ENCODE measurements at regions not wholly inside any gene's neighbourhood (a gene's known extent, or its start where the extent isn't known, plus 50 kb on each side); places are given as distances from the start of the nearest gene placed in this dataset.

- TF ChIP-seq EZH2 (IDR thresholded peaks at IDR 0.05; ENCODE audit: borderline replicate concordance, low read depth, low read length, severe bottlenecking): no peak
- TF ChIP-seq CTCF (IDR thresholded peaks at IDR 0.05; ENCODE audit: borderline replicate concordance, extremely low read depth, low read length, poor library complexity, severe bottlenecking): no peak
Measured at GRCh38 chr3:102885289-102885688, 450.5 kb downstream of the ZPLD1 start.
